ENCODE measurements at regions not wholly inside any gene's neighbourhood (a gene's known extent, or its start where the extent isn't known, plus 50 kb on each side); places are given as distances from the start of the nearest gene placed in this dataset.

- DNase-seq = no peak
- WGBS, 4 donors = 82 to 87% (median 84%) methylated on average over 15 of the region's 15 CpGs
- TF ChIP-seq POLR2A (IDR thresholded peaks at IDR 0.05) (no peak), CTCF (IDR thresholded peaks at IDR 0.05) (no peak)
- no peak for ATAC-seq
- Histone ChIP-seq H3K36me3 (no peaks in the 10 kb centered on the region), H3K9me3 (no peaks in the 10 kb centered on the region), H3K4me1 (no peaks in the 10 kb centered on the region), H3K27ac (no peak overlapping the region), H3K4me3 (no peak overlapping the region), H3K27me3 (no peaks in the 10 kb centered on the region)
- intact Hi-C loops (cut with DNase I) = no loop called here
These were observed 692.7 kb downstream of the UQCRFS1 start for GRCh38 chr19:28519952-28520861.

GRCh38 chr19:28519218-28519779, 693.7 kb downstream of the UQCRFS1 start:
- no peak for TF ChIP-seq POLR2A (IDR thresholded peaks at IDR 0.05)
- TF ChIP-seq CTCF (IDR thresholded peaks at IDR 0.05) = no peak
- no peak for DNase-seq
- no peak overlapping the region for H3K4me3 ChIP-seq
- 55 to 65% (median 63%) methylated on average over 8 of the region's 8 CpGs for WGBS, 4 donors
- no peaks in the 10 kb centered on the region for H3K27me3 ChIP-seq
- no peak for ATAC-seq
- H3K9me3 ChIP-seq = no peaks in the 10 kb centered on the region
- no peaks in the 10 kb centered on the region for H3K4me1 ChIP-seq
- H3K27ac ChIP-seq = no peak overlapping the region
- no peaks in the 10 kb centered on the region for H3K36me3 ChIP-seq
- intact Hi-C loops (cut with DNase I) = no loop called here

- 86 to 95% (median 91%) methylated on average over 2 of the region's 2 CpGs for WGBS, 4 donors
- ATAC-seq = no peak
- H3K4me1 ChIP-seq = no peaks in the 10 kb centered on the region
- DNase-seq = no peak
- intact Hi-C loops (cut with DNase I) = no loop called here
- H3K4me3 ChIP-seq = no peak overlapping the region
- H3K9me3 ChIP-seq = no peaks in the 10 kb centered on the region
- H3K36me3 ChIP-seq = no peaks in the 10 kb centered on the region
- TF ChIP-seq CTCF (IDR thresholded peaks at IDR 0.05) = no peak
- TF ChIP-seq POLR2A (IDR thresholded peaks at IDR 0.05) = no peak
- H3K27ac ChIP-seq = no peak overlapping the region
- no peaks in the 10 kb centered on the region for H3K27me3 ChIP-seq
These were observed 696.5 kb downstream of the UQCRFS1 start for GRCh38 chr19:28516415-28516872.

- WGBS, 4 donors = 33 to 61% (median 51%) methylated on average over 3 of the region's 3 CpGs
- ATAC-seq = peak in 1 of 4 donors; percentile 46
These were observed 698.8 kb downstream of the UQCRFS1 start for GRCh38 chr19:28514166-28514565.

More at GRCh38 chr19:28514166-28514565, 698.8 kb downstream of the UQCRFS1 start:
- Histone ChIP-seq H3K4me1 (no peaks in the 10 kb centered on the region), H3K27me3 (no peaks in the 10 kb centered on the region), H3K4me3 (no peak overlapping the region), H3K9me3 (no peaks in the 10 kb centered on the region), H3K27ac (no peak overlapping the region), H3K36me3 (no peaks in the 10 kb centered on the region)
- intact Hi-C loops (cut with DNase I) = no loop called here
- DNase-seq = no peak
- TF ChIP-seq CTCF (IDR thresholded peaks at IDR 0.05) (no peak), POLR2A (IDR thresholded peaks at IDR 0.05) (no peak)

Data from heart left ventricle (tissue), 16 donors.